Endometrium (tissue), 2 donors: ENCODE measurements at regions not wholly inside any gene's neighbourhood (a gene's known extent, or its start where the extent isn't known, plus 50 kb on each side); places are given as distances from the start of the nearest gene placed in this dataset.

Source experiments
- FAIRE-seq: peaks from 2 replicates; lab custom pipeline; 2012; peaks lifted over from hg19 to GRCh38; lab: Jason Lieb, UNC
- donor health status: control.
- donor health status: control.

DNA sequence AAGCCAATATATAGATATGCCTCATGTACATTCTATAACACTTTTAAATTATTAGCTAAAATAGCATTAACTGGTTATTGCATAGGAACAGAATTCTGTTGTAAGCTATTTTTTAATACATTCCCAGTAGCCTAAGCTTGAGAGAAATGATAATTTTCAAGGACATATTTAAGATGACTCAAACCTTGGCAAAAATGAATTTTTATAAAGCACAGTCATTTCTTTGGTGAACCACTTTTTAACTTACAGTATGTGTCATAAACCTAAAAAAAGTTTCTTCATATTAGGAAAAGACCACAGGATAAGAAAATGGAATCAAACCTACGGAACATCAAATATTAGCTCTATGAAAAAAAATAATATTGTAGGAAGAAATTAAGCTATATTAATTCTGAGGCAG, 986.3 kb downstream of the STIM2 start:
- no peak for FAIRE-seq

DNA sequence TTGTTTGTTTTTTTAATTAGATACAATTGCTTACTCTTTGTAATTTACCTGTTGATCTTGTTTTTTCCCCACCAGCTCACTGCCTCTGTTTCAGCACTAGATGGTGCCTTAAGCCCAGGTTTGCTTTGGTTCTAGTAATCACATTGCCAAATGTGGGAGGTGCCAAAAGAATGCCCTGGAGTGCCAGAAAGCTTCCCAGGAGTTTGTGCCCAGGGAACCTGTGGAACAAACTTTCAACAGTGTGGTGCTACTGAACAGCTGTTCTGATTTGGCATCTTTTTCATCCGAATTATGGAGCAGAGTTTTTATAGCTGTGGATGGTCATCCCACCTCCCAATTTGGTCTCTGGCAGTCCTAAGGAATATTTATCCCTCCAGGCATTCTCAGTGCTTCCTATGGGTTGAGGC, 1000.7 kb downstream of the STIM2 start:
- FAIRE-seq: no peak

DNA sequence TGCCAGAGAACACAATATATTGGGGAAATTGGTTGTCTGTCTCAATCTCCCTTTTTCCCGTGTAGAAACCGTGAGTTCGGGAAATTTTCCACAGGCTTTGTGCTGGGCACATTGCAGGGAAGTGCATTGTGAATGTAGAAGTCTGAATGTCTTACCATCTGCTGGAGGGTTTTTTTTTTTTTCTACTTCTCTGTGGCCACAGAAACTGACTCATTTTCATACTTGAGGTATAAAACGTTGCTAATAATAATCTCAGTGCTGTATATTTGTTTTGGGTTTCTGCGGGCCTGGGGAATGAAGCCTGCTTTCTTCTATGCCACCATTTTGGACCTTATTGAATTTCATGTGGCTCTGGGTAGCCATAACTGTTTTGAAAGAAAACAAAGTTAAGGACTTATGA, 1001.2 kb downstream of the STIM2 start:
- no peak for FAIRE-seq

DNA sequence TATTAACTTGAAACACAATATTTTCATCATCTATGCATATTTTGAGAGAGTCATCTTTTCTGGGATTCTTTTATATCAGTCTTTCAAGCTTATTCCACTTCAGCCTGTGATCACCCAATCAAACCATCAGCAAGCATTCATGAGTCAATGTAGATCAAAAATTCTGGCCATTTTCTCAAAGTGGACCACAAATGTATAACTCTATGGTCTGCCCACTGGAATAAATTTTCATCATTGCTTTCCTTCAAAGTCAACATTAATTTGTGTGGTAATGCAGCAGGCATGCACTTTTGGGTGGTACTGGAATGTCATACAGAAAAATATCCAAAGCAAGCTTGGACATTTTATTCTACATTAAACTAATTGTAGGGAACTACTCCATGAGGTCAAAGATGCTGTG, 1013.0 kb downstream of the STIM2 start:
- FAIRE-seq: no peak

DNA sequence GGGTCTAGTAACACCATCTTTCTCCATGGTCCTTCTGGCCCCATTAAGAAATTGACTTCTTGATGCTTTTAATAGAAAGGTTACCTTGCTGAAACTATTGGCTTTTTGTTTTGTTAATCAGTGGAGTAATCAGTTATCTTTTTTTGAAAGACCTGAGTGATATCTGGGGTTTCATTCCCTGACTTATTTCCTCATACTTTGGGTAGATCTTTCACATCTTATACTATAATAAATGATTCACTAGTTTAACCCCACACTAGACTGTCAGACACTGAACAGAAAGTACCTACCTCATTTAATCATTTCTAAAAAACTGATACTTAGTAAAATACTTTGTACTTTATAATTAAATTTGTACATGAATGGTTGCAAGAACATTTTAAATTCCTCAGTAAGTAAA, 1021.1 kb downstream of the STIM2 start:
- no peak for FAIRE-seq

DNA sequence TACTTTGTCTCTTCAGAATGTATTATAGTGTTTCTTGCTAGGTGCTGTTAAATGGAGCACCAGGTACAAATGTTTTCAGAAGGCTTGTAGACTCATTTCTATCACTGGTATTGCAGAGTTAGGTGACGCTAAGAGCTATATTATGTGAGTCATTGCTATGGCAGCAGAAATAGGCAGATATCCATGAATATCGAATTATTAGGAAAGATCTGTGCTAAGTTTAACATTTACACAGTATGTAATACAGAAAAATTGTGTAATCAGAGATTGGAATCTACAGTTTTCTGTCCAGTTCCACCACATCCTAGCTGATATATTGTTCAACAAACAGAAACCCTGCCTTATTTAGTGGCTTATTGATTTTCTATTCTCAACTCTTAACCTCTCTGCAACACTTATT, 1025.5 kb downstream of the STIM2 start:
- FAIRE-seq: no peak

DNA sequence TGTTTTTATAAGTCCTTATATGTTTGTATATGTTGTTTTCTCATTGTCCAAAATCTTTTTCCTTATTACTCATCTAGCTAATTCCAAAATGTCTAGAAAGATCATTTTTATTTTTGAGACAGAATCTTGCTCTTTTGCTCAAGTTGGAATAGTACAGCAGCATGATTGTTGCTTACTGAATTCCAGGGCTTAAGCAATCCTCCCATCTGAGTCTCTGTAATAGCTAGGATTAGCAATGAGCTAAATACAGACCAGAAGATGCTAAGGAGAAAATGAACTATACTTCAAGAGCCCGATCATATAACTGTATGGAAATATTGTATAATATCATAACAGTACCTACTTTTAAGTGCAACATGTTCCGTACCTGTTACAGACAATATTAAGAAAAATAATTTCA, 1027.0 kb downstream of the STIM2 start:
- FAIRE-seq: no peak

DNA sequence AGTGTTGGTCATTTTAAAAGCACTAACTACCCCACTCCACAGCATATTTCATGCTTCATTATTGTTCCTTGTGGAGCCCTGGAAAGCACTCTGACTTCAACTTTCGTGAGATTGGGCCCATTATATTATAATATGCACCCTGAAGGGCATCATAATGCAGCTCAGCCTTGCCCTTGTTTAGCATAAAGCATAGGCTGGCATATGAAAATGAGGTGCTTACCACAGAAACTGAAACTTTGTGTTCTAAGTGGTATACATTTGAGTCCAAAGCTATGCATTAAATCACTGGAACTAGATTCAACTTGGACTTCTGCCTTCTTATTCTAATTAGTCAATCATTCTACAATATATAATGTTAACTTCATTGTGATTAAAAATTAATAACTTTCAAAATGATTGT, 1027.9 kb downstream of the STIM2 start:
- FAIRE-seq: no peak

- no peak for FAIRE-seq
Observed at GRCh38 chr4:27894951-27895350, 1034.3 kb downstream of the STIM2 start.

DNA sequence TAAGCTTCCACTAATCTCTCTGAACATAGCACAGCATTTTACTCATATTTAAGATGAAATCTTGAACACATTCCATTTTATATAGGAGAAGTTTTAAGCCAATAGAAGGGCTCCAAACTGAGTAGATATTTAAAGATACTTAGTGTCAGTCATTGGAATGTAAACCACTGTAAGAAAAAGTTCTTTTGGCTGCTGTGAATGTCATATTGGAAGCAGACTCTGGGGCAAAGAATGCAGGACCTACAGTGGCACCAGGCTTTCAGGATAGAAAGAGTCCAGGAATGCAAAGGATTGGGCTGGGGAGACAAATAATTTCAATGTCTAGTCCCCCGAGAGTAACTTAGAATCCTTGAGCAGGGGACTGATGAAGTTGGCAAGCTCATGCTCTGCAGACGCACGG, 1047.7 kb downstream of the STIM2 start:
- no peak for FAIRE-seq

GRCh38 chr4:27910227-27910626, 1049.6 kb downstream of the STIM2 start:
- FAIRE-seq: no peak

DNA sequence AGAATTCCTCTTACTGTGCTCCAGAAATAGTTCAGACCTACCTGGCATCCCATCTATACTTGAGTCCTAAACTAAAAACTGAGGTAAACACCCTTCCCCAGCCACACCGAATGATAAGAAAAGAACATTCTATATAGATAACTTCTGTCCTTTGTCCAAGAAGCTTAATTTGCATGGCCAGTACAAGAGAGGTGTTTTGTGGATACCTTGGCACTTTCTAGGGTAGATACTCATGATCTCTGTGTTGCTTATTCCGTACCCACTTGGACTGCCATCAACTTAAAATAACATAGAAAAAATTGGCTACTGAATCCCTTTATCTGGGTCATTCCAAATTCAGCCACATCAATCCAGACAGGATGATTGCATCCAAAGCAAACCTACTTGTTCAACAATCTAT, 1050.4 kb downstream of the STIM2 start:
- FAIRE-seq: no peak

DNA sequence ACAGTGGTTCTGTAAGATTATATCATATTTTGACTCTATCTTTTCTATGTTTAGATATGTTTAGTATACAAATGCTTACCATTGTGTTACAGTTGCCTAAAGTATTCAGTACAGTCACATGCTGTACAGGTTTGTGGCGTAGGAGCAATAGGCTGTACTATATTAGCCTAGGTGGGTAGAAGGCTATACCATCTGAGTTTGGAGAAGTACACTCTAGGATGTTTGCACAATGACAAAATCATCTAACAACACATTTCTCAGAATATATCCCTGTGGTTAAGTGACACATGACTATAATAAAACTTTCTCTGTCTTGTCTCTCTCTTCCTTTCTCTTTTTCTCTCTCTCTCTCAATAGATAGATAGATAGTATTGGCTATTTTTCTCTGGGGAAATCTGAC, 1053.1 kb downstream of the STIM2 start:
- no peak for FAIRE-seq

GRCh38 chr4:27915822-27916221, 1055.2 kb downstream of the STIM2 start:
- peak; percentile 23 for FAIRE-seq

DNA sequence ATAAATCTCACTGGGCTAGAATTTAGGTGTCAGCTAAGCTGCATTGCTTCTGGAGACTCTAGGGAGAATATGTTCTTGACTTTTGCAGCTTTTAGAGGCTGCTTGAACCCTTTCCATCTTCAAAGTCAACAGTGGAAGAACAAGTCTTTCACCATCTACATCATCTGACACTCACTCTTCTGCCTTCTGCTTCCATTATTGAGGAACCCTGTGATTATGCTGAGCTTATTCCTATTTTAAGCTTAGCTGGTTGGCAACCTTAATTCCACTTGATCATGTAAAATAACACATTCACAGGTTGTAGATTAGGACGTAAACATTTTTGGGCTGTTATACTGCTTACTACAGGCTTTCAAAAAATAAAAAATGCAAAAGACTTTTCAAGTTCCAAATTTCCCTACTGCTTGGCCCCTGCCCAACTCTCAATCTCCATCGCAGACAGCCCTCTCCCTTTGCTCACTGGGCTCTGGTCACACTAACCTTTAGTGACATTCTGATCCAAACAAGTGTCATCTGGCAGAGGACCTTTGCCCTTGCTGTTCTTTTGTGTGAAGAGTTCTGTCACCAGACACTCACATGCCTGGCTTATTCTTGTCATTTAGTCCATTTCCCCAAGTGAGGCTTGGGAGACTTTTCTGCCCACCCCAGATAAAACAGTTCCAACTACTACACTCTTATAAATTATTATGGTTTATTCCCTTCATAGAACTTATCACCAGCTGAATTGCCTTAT, 1056.0 kb downstream of the STIM2 start:
- FAIRE-seq: no peak

DNA sequence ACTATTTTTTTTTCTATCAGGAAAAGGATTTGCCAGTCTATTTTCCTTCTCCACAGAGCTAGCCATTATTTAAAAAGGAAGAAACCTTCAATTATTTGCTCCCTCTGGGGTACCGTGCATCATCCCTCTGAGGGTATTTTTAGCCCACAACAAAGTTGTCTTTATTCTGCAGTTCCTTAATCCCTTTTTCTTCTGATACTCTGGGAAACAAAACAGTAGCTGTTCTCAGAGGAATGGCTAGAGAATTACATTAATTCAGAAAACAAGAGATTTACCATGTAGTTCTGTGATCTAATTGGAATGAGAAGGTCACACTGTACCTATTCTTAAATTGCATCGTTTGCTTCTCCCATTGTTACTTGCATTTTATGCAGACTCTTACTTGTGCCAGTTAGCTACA, 1056.7 kb downstream of the STIM2 start:
- FAIRE-seq: no peak

DNA sequence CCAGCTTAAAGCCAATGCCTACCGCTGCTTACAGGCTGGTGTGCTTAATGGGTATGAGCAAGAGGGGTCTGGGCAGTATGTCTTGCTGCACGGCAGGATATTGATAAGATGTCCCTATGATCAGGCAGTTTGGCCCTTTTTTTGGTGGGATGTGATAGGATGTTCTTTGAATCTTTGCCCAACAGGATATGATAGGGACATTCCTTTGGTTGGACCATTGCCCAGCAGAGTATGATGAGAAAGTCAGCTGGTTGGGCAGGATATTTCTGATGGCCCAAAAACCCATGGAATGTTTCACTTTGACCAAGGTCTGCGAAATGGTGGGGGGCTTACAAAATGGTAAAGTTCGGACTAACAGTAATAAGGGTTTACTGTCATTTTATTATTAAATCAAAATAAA, 1060.6 kb downstream of the STIM2 start:
- no peak for FAIRE-seq

GRCh38 chr4:27928761-27929540, 1068.3 kb downstream of the STIM2 start:
- FAIRE-seq: no peak

- FAIRE-seq: no peak
Observed at GRCh38 chr4:27930291-27930690, 1069.7 kb downstream of the STIM2 start.

- no peak for FAIRE-seq
Observed at GRCh38 chr4:27930976-27931375, 1070.3 kb downstream of the STIM2 start.

- FAIRE-seq: no peak
Observed at GRCh38 chr4:27931584-27931983, 1070.9 kb downstream of the STIM2 start.

DNA sequence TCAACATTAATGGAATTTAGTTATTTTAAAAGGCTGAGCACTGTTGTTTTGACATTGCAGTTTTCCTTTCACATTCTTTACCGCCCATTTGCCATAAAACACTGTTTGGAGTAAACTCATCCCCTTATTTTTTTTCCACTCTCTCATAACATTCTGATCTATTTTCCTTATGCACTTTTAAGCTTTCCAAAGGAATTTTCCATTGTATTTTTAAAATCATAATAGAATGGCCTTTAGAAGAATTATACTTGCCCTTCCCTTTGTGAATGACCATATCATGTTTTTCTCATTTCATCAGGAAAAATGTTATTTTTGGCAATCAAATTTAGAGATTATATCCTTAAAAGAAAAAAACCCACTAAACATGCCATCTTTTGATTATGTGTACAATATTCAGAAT, 1074.2 kb downstream of the STIM2 start:
- peak; percentile 97 for FAIRE-seq

DNA sequence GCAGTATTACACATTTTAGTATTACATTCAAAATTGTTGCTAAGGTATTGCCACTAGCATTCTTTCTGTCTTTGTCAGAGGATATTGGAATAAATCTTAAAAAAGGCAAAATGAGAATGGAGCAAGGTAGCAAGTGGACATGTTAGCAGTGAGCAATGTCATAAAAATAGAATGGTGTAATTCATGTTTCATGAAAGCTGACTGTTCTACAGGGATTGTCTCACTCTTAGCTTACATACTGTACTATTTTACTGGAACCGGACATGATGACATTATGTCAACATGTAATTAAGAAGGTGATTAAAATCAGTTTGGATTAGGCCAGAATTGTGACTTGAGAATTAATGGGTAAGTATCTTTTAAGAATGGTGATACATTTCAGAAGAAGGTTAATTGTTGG, 1086.2 kb downstream of the STIM2 start:
- no peak for FAIRE-seq

- no peak for FAIRE-seq
Observed at GRCh38 chr4:27947302-27947701, 1086.7 kb downstream of the STIM2 start.
